ENCODE measurements at regions not wholly inside any gene's neighbourhood (a gene's known extent, or its start where the extent isn't known, plus 50 kb on each side); places are given as distances from the start of the nearest gene placed in this dataset.

DNA sequence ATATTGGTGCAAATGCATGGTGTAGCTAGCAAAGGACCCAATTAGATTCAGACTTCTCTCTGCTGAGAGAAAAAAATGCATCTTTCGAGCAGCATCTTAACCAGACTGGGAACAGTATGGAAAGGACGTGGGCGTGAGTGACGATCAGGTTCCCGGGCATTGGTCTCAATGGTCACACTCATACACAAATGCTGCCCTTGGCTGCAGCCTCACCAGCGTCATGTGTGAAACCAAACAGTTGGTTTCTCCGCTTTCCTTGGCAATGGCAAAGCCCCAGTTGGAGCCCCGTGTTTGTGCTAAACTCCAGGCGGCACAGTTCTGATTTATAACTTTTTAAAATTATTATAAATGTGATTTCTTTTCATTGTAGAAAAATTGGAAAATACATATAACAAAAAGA, 237.8 kb downstream of the SEC61B start:
- TF ChIP-seq, protein P1, sequence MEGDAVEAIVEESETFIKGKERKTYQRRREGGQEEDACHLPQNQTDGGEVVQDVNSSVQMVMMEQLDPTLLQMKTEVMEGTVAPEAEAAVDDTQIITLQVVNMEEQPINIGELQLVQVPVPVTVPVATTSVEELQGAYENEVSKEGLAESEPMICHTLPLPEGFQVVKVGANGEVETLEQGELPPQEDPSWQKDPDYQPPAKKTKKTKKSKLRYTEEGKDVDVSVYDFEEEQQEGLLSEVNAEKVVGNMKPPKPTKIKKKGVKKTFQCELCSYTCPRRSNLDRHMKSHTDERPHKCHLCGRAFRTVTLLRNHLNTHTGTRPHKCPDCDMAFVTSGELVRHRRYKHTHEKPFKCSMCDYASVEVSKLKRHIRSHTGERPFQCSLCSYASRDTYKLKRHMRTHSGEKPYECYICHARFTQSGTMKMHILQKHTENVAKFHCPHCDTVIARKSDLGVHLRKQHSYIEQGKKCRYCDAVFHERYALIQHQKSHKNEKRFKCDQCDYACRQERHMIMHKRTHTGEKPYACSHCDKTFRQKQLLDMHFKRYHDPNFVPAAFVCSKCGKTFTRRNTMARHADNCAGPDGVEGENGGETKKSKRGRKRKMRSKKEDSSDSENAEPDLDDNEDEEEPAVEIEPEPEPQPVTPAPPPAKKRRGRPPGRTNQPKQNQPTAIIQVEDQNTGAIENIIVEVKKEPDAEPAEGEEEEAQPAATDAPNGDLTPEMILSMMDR (IDR thresholded peaks at IDR 0.05): no peak
- Mint-ChIP-seq H3K27ac (no peak overlapping the region), H3K4me1 (no peaks in the 10 kb centered on the region), H3K9me3 (no peaks in the 10 kb centered on the region), H3K4me3 (no peak overlapping the region), H3K36me3 (ENCODE audit: low read depth) (no peaks in the 10 kb centered on the region), H3K27me3 (ENCODE audit: low read depth, poor library complexity) (peaks cover 6% of the 10 kb centered on the region)
- no peak for DNase-seq

DNA sequence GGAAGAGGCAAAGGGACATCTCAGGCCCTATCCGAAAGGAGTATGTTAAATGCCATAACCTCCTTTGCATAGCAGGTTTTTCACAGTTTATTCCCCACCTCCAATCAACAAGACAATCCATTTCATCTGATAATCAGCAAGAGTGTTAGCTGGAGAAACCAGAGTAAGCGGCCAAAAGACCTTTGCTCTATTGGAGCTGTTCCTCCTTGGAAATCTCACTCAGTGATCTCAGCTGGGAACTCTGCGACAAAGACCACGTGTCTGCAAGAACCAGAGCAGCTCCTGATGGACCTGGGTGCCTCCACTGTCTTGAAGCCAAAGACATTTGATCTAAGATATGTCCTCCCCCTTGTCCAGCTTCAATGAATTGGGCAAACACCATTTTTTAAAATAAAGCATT, 241.0 kb downstream of the SEC61B start:
- H3K9me3 Mint-ChIP-seq: no peaks in the 10 kb centered on the region
- H3K27ac Mint-ChIP-seq: no peak overlapping the region
- no peak for DNase-seq
- peaks cover 2% of the 10 kb centered on the region for H3K27me3 Mint-ChIP-seq (ENCODE audit: low read depth, poor library complexity)
- no peak overlapping the region for H3K4me3 Mint-ChIP-seq
- peaks cover 11% of the 10 kb centered on the region for H3K4me1 Mint-ChIP-seq
- no peaks in the 10 kb centered on the region for H3K36me3 Mint-ChIP-seq (ENCODE audit: low read depth)
- TF ChIP-seq, protein P1 (IDR thresholded peaks at IDR 0.05): no peak

DNA sequence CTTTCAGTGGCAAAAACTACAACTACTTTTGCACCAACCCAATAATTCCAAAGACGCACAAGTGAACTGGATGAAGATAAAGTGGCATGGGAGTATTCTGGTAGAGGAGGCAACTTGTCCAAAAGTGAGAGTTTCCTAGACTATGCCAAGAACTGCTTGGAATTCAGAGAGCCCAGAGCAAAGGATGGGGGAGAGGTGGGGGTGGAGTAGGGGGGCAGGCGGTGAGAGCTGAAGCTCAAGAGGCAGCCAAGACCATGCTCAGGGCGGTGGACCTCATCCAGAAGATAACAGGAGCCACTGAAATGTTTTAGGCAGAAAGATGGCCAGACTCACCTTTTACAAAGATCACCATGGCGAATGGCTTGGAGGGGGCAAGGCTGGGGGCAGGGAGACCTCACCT, 242.5 kb downstream of the SEC61B start:
- peaks cover 4% of the 10 kb centered on the region for H3K9me3 Mint-ChIP-seq
- DNase-seq: no peak
- H3K36me3 Mint-ChIP-seq (ENCODE audit: low read depth): no peaks in the 10 kb centered on the region
- no peak overlapping the region for H3K27ac Mint-ChIP-seq
- H3K4me3 Mint-ChIP-seq: no peak overlapping the region
- TF ChIP-seq, protein P1 (IDR thresholded peaks at IDR 0.05): no peak
- H3K27me3 Mint-ChIP-seq (ENCODE audit: low read depth, poor library complexity): no peaks in the 10 kb centered on the region
- H3K4me1 Mint-ChIP-seq: peaks cover 11% of the 10 kb centered on the region

DNA sequence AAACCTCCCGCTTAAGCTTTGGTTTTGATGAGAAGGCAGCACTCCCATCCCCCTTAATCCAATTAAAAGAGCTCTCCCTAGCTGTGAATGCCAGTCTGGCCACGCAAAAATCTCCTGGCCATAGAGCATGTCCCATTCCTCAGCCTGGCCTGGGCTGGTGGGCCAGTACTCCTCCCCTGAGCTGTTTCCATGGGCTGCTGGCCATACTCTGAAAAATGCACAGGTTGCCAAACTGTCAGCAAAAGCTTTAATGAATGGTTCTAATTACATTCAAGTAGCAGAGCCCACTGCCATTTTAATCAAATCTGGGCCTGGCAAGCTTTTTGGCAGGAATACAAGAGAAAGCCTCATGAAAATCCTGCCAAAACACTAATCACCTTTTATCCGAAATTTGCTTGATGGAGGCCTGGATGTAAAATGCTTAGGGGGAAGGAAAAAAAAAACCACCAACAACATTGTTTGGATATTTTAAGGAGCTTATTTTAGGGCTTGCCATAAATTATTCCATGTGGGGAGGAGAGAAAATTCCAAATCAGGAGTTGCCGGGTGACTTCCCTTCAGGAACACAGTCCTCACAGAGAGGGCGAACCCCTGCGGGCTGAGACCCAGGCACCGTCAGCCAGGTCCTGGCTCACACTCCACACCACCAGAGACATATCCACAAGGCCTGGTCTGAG, 243.3 kb downstream of the SEC61B start:
- no peak overlapping the region for H3K27ac Mint-ChIP-seq
- H3K27me3 Mint-ChIP-seq (ENCODE audit: low read depth, poor library complexity): no peaks in the 10 kb centered on the region
- H3K9me3 Mint-ChIP-seq: peaks cover 4% of the 10 kb centered on the region
- DNase-seq: no peak
- TF ChIP-seq, protein P1 (IDR thresholded peaks at IDR 0.05): no peak
- H3K36me3 Mint-ChIP-seq (ENCODE audit: low read depth): no peaks in the 10 kb centered on the region
- peaks cover 11% of the 10 kb centered on the region for H3K4me1 Mint-ChIP-seq
- H3K4me3 Mint-ChIP-seq: no peak overlapping the region

DNA sequence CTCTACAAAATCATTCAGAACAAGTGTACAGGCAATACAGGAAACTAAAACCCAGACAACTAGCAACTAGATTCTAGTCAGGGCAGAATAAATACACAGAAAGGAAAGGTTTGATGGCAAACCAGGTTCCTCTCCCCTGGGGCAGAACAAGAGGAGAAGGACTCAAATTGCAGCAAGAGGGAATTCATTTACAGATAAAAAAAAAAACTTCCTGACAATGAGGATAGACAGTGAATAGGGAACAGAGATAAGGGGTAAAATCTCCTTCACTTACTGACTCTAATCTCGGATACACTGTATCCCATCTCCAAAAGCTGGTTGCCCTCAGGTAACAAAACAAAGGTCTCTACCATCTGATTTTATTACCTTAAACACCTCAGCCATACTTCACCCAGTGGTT, 244.0 kb downstream of the SEC61B start:
- peaks cover 4% of the 10 kb centered on the region for H3K9me3 Mint-ChIP-seq
- no peak overlapping the region for H3K27ac Mint-ChIP-seq
- peaks cover 11% of the 10 kb centered on the region for H3K4me1 Mint-ChIP-seq
- TF ChIP-seq, protein P1 (IDR thresholded peaks at IDR 0.05): no peak
- H3K36me3 Mint-ChIP-seq (ENCODE audit: low read depth): no peaks in the 10 kb centered on the region
- no peak for DNase-seq
- no peak overlapping the region for H3K4me3 Mint-ChIP-seq
- H3K27me3 Mint-ChIP-seq (ENCODE audit: low read depth, poor library complexity): peaks cover 2% of the 10 kb centered on the region

DNA sequence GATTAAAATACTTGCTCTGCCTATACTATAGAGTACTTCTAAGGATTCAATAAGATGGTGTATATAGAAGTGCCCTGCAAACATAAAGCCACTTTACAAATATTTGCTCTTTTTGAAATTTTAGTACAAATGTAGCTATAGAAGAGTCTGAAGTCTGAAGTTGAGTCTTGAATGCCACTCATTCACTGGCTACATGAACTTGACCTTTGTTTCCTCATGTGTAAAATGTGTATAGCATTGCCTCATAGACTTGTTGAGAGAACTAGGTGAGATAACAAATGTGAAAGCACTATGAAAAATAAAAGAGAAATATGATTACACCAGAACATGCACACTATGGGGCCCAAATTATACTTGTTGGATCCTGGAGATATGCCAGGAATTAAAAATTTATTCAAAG, 244.7 kb downstream of the SEC61B start:
- Mint-ChIP-seq H3K27ac (no peak overlapping the region), H3K27me3 (ENCODE audit: low read depth, poor library complexity) (peaks cover 4% of the 10 kb centered on the region), H3K4me3 (no peak overlapping the region), H3K4me1 (peaks cover 11% of the 10 kb centered on the region), H3K9me3 (peaks cover 4% of the 10 kb centered on the region), H3K36me3 (ENCODE audit: low read depth) (no peaks in the 10 kb centered on the region)
- TF ChIP-seq, protein P1 (IDR thresholded peaks at IDR 0.05): no peak
- DNase-seq: no peak

Data from nephron progenitor cell (in vitro differentiated cells).